ENCODE measurements at regions not wholly inside any gene's neighbourhood (a gene's known extent, or its start where the extent isn't known, plus 50 kb on each side); places are given as distances from the start of the nearest gene placed in this dataset.

DNA sequence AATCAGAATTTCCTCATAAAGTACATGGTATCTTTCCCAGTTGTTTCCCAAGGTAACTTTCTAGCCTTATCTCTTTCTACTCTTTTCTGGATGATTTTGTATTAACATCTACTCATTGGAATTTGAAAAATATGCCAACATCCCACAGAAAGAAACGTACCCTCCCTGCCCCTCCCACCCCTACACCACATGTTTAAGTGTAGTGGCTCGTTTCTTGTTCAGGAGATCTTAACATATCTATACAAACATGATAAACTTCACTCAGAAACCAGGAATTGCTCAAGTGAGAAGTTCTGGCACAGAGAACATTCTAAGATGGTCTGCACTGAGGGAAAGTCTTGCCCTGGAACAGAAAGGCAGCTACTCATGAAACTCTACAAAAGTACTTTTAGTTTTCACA is 404.7 kb downstream of the SOX2 start:
- TF ChIP-seq, protein P1, sequence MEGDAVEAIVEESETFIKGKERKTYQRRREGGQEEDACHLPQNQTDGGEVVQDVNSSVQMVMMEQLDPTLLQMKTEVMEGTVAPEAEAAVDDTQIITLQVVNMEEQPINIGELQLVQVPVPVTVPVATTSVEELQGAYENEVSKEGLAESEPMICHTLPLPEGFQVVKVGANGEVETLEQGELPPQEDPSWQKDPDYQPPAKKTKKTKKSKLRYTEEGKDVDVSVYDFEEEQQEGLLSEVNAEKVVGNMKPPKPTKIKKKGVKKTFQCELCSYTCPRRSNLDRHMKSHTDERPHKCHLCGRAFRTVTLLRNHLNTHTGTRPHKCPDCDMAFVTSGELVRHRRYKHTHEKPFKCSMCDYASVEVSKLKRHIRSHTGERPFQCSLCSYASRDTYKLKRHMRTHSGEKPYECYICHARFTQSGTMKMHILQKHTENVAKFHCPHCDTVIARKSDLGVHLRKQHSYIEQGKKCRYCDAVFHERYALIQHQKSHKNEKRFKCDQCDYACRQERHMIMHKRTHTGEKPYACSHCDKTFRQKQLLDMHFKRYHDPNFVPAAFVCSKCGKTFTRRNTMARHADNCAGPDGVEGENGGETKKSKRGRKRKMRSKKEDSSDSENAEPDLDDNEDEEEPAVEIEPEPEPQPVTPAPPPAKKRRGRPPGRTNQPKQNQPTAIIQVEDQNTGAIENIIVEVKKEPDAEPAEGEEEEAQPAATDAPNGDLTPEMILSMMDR (IDR thresholded peaks at IDR 0.05; ENCODE audit: extremely low read depth in 1 of 2, insufficient read depth in 1 of 2, low read depth in 1 of 2, low read length in 2 of 2), result no peak
- TF ChIP-seq EZH2 (IDR thresholded peaks at IDR 0.05; ENCODE audit: borderline replicate concordance, low read depth, low read length, severe bottlenecking) (no peak), POLR2A (IDR thresholded peaks at IDR 0.05; ENCODE audit: low read depth, low read length) (no peak), FOS (IDR thresholded peaks at IDR 0.05; ENCODE audit: borderline replicate concordance, insufficient read depth, low read length) (no peak), MAX (IDR thresholded peaks at IDR 0.05; ENCODE audit: insufficient read depth, insufficient read length) (no peak), MYC (IDR thresholded peaks at IDR 0.05; ENCODE audit: low read depth, low read length) (no peak), POLR2AphosphoS5 (IDR thresholded peaks at IDR 0.05; ENCODE audit: insufficient read depth, low read depth, low read length) (no peak), GATA2 (IDR thresholded peaks at IDR 0.05; ENCODE audit: insufficient read depth, insufficient read length, low read depth, low read length) (no peak), JUN (IDR thresholded peaks at IDR 0.05; ENCODE audit: borderline replicate concordance, insufficient read depth, insufficient read length, low read depth) (no peak)
- Histone ChIP-seq H3K79me2 (ENCODE audit: control insufficient read depth, insufficient read depth, low read length) (no peaks in the 10 kb centered on the region), H4K20me1 (replicated peaks; ENCODE audit: control insufficient read depth, extremely low read depth, insufficient read depth, low read length) (no peaks in the 10 kb centered on the region), H3K9ac (replicated peaks; ENCODE audit: extremely low read depth, insufficient read depth, low read length) (no peak overlapping the region), H3K27me3 (ENCODE audit: control insufficient read depth in 2 of 2, insufficient read depth in 2 of 2, low read length in 2 of 2) (no peaks in the 10 kb centered on the region), H3K4me1 (ENCODE audit: control insufficient read depth, extremely low read depth, insufficient read depth, low read length) (no peaks in the 10 kb centered on the region), H3K27ac (ENCODE audit: insufficient read depth, low read depth, low read length) (no peak overlapping the region), H3K9me3 (replicated peaks; ENCODE audit: control insufficient read depth, insufficient read depth, low read length) (no peaks in the 10 kb centered on the region), H3K4me2 (ENCODE audit: insufficient read depth, low read length) (no peak overlapping the region), H2AFZ (ENCODE audit: low read depth, low read length) (no peak overlapping the region), H3K9me1 (replicated peaks; ENCODE audit: control insufficient read depth, extremely low read depth, insufficient read depth, low read length) (no peaks in the 10 kb centered on the region), H3K36me3 (ENCODE audit: control insufficient read depth in 2 of 2, extremely low read depth in 1 of 2, insufficient read depth in 2 of 2, low read length in 2 of 2) (no peaks in the 10 kb centered on the region), H3K4me3 (replicated peaks in 1 of 3; ENCODE audit: insufficient read depth in 1 of 3, low read depth in 1 of 3, low read length in 3 of 3) (no peak overlapping the region)
- POLR2A ChIA-PET, result no interaction called here
- intact Hi-C loops (cut with micrococcal nuclease), result no loop called here
- DNase-seq (ENCODE audit: low read depth, low spot score) (no peak), FAIRE-seq (no peak)
- CTCF ChIA-PET, result no interaction called here
- BruUV-seq (replicated peaks), result no TSS peak
- dilution Hi-C loops (cut with MboI; ENCODE audit: extremely low pct_ligation_motif_present, low sequenced_read_pairs), result no loop called here
